Adipocyte (in vitro differentiated cells): ENCODE measurements at regions not wholly inside any gene's neighbourhood (a gene's known extent, or its start where the extent isn't known, plus 50 kb on each side); places are given as distances from the start of the nearest gene placed in this dataset.

ENCODE experiments used
- DNase-seq: peaks from one replicate; pipeline ENCODE4 v3.0.0-alpha.2; 2015; ENCODE audit warnings: low read depth
- H3K27me3 ChIP-seq: replicated peaks from 2 replicates; pipeline ENCODE4 v1.7.0; 2013; ENCODE audit warnings: mild to moderate bottlenecking, low read length, moderate library complexity; ENCODE audit not compliant: control insufficient read depth, insufficient read depth
- H3K36me3 ChIP-seq: 2 replicates; pipeline ENCODE4 v1.7.0; 2013; ENCODE audit warnings: low read length, mild to moderate bottlenecking, moderate library complexity; ENCODE audit not compliant: control insufficient read depth, insufficient read depth, severe bottlenecking
- H3K4me1 ChIP-seq: 2 replicates; pipeline ENCODE4 v1.7.0; 2013; ENCODE audit warnings: mild to moderate bottlenecking, low read length, moderate library complexity; ENCODE audit not compliant: control insufficient read depth, insufficient read depth
- H3K4me3 ChIP-seq: 2 replicates; pipeline ENCODE4 v1.7.0; 2013; ENCODE audit warnings: mild to moderate bottlenecking, low read length, moderate library complexity
- H3K9ac ChIP-seq: 2 replicates; pipeline ENCODE4 v1.7.0; 2013; ENCODE audit warnings: mild to moderate bottlenecking, low read length, moderate library complexity
- H3K9me3 ChIP-seq: 2 replicates; pipeline ENCODE4 v1.7.0; 2013; ENCODE audit warnings: mild to moderate bottlenecking, low read length, moderate library complexity; ENCODE audit not compliant: control insufficient read depth

- H3K27me3 ChIP-seq = peaks cover 56% of the 10 kb centered on the region
- H3K9ac ChIP-seq = no peak overlapping the region
- no peaks in the 10 kb centered on the region for H3K4me1 ChIP-seq
- H3K9me3 ChIP-seq = no peaks in the 10 kb centered on the region
- H3K36me3 ChIP-seq = no peaks in the 10 kb centered on the region
- no peak overlapping the region for H3K4me3 ChIP-seq
- no peak for DNase-seq
These were observed 269.4 kb upstream of the MVB12B start for GRCh38 chr9:126057121-126057825.

DNA sequence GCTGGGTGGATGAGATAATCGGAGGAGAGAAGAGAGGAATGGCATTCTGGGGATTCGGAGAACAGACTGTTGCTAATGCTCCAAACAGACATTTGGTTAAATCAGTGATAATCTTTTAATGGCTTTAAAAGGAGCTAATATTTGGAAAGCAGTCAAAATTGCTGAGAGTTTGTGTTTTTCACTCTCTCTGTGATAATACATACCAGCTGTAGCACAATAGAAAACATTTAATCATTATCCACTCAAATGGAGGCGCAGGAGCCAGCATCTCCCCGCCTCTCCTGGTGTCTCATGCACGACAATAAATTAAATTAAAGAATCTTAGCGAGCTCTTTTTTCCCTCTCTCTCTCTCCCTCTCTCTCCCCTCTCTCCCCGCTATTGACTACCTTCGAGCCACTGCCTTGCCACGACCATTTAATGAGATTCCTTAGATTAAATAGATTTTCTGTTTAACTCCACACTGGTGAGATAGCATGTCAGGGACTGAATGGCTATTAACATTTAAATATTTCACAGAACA, 268.6 kb upstream of the MVB12B start:
- Histone ChIP-seq H3K9me3 (peaks cover 4% of the 10 kb centered on the region), H3K9ac (no peak overlapping the region), H3K27me3 (peaks cover 49% of the 10 kb centered on the region), H3K4me3 (no peak overlapping the region), H3K4me1 (no peaks in the 10 kb centered on the region), H3K36me3 (no peaks in the 10 kb centered on the region)
- no peak for DNase-seq

- H3K9ac ChIP-seq = no peak overlapping the region
- H3K36me3 ChIP-seq = no peaks in the 10 kb centered on the region
- no peak overlapping the region for H3K4me3 ChIP-seq
- DNase-seq = no peak
- H3K27me3 ChIP-seq = peaks cover 43% of the 10 kb centered on the region
- no peaks in the 10 kb centered on the region for H3K4me1 ChIP-seq
- H3K9me3 ChIP-seq = peaks cover 6% of the 10 kb centered on the region
These were observed 268.0 kb upstream of the MVB12B start for GRCh38 chr9:126058591-126058990.

DNA sequence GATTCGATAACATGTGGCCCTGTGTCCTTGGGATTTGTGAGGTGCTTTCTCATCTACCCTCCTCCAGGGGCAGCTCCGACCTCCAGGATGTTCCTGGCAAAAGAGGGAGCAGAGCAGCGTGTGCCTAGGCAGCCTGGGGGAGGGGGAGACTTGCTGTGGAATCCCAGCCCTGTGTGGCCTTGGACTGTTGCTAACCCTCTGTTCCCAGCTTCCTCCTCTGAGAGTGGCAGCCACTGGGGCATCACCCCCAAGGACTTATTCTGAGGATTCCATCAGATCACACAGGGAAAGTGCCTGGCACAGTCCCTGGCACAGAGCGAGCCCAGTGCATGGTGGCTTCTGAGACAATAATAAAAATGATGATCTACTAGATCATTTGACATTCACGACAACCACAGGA, 265.1 kb upstream of the MVB12B start:
- Histone ChIP-seq H3K36me3 (no peaks in the 10 kb centered on the region), H3K9ac (no peak overlapping the region), H3K27me3 (peaks cover 32% of the 10 kb centered on the region), H3K4me1 (no peaks in the 10 kb centered on the region), H3K9me3 (peaks cover 6% of the 10 kb centered on the region), H3K4me3 (no peak overlapping the region)
- no peak for DNase-seq

DNA sequence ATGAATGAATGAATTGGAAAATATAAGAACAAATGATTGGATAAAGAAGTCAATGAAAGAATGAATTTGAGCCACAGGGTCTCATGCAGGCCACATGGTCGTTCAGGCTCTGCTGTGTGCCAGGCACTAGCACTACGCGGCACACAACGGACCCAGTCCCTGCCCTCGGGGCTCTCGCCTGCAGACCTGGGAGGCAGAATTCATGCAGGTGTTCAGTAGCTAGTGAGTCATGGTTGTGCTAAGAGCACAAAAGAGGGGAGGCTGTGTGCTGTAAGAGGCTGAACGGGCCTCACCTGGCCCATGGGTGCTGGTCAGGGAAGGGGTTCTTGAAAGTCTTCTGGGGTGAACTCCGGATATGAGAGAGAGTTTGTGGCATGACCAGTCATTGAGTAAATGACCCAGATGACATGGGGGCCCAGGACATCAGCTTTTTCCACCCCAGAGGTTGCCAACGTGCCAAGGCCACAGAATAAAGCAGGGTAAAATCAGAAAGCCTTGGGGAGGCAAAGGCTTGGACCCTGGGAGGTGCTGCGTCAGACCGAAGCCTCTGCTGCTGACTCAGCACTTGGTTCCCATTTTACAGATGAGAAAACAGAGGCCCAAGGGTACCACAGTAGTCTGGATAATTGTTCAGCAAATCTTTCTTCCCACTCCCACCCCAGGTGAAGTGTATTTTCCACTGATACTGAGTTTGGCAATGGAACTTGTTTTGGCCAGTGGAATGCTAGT, 264.3 kb upstream of the MVB12B start:
- Histone ChIP-seq H3K27me3 (peaks cover 38% of the 10 kb centered on the region), H3K9me3 (peaks cover 6% of the 10 kb centered on the region), H3K4me1 (no peaks in the 10 kb centered on the region), H3K9ac (no peak overlapping the region), H3K4me3 (no peak overlapping the region), H3K36me3 (no peaks in the 10 kb centered on the region)
- DNase-seq = no peak

DNA sequence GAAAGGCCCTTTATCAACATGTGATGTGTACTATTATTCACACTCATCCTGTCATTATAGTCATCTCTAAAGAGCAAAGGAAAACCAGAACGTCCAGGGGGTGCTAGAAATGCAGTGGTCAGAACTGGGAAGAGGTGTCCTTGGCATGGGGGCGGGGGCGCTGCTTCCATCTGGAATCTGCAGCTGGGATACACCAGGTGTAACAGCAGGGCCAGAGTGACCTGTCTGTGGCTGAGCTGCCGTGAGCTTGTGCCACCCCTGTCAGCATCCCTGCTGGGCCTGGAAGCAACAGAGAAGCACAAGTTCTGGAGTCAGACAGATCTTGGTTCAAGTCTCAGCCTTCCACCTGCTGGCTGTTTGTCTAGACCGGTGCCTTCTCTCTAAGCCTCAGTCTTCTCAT, 263.3 kb upstream of the MVB12B start:
- H3K4me1 ChIP-seq = no peaks in the 10 kb centered on the region
- H3K27me3 ChIP-seq = peaks cover 42% of the 10 kb centered on the region
- no peaks in the 10 kb centered on the region for H3K36me3 ChIP-seq
- peaks cover 6% of the 10 kb centered on the region for H3K9me3 ChIP-seq
- no peak overlapping the region for H3K9ac ChIP-seq
- H3K4me3 ChIP-seq = no peak overlapping the region
- no peak for DNase-seq

- H3K9me3 ChIP-seq = peaks cover 6% of the 10 kb centered on the region
- no peak for DNase-seq
- no peaks in the 10 kb centered on the region for H3K36me3 ChIP-seq
- H3K4me1 ChIP-seq = no peaks in the 10 kb centered on the region
- H3K27me3 ChIP-seq = peaks cover 42% of the 10 kb centered on the region
- H3K4me3 ChIP-seq = no peak overlapping the region
- no peak overlapping the region for H3K9ac ChIP-seq
These were observed 260.5 kb upstream of the MVB12B start for GRCh38 chr9:126066131-126066530.

DNA sequence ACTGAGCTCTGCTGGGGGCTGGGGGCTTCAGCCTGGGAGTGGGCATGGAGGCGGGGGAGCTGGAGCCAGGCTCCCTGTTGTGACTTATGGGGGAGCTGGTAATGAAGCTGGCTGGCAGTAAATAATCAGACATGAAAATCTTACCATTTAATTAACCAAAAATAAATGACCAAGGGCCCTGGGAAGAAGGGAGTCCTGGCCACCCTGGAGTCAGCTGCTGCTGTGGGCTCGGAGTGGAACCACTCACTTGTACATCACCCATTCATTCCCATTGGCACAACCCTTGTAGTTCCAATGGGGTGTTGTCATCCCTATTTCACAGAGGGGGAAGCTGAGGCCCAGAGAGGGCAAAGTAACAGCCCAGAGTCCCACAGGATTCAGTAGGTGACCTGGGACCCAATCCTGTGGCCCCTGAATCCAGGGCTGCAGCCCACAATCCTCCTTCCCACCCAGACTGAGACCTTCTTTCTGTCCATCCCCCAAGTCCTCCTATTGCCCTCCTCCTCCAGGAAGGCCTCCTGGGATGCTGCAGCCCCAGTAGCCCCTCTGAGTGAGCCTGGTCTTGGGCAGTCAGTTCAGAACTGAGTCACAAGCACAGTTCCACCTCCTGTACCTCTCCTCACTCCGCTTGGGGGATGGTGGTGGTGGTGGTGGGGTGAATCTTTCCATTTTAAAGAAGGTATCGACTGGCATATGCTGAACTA, 259.4 kb upstream of the MVB12B start:
- peaks cover 41% of the 10 kb centered on the region for H3K27me3 ChIP-seq
- no peaks in the 10 kb centered on the region for H3K4me1 ChIP-seq
- no peak overlapping the region for H3K9ac ChIP-seq
- no peaks in the 10 kb centered on the region for H3K36me3 ChIP-seq
- DNase-seq = no peak
- H3K9me3 ChIP-seq = peaks cover 6% of the 10 kb centered on the region
- no peak overlapping the region for H3K4me3 ChIP-seq

DNA sequence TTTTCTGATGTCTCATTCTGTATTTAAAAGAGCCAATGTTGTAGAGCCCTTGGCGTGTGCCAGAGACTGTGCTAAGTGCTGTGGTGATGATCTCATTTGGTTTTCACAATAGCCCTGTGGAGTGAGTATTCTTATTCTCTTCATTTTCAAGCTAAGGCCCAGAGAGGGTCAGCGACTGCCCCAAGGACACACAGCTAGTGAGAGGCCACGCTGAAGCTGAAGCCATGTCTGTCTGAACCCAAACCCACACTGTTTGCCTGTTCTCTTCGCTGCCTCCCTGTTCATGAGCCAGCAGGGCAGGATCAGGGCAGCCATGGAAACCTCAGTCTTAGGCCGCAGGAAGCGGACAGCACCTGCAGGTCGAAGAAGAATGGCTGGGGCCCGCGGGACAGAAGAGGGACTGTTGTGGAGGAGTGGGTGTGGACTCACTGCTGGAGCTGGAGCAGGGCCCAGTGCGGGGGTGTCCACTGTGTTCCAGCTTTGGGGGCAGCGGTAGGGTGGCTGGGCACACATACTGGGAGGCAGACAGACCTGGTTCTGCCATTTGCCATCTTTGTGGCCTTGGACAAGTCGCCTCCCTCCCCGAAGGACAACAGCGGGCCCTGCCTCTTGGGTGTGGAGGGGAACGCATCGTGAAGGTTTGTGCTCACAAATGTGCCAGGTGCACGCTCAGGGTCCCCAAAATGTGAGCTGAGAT, 257.9 kb upstream of the MVB12B start:
- H3K9ac ChIP-seq = no peak overlapping the region
- H3K27me3 ChIP-seq = peaks cover 49% of the 10 kb centered on the region
- DNase-seq = no peak

DNA sequence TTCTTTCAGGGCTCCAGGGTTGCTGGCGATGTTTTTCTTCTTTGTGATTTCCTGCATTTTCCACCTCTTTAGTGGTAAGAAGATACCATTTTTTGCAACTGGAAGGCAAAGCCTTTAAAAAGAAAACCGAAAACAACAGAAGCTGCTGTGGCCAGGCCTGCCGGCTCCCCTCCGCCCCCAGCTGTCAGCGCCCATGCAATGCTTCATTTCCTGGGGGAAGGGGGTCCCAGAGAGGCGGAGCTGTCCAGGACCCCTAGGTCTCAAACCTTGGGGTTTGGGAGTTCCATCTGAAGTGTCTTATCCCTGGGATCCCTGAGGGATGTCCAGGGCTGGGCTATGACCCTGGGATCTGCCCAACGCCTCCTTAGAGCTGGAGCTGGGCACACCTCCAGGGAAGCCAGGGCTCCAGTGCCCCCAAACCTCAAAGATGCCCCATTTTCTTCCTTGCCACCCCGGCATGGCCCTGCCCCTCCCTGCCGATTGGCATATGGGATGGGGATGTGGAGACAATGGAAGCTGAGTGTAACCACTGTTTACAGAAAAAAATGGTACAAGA, 257.2 kb upstream of the MVB12B start:
- H3K9ac ChIP-seq = no peak overlapping the region
- peaks cover 8% of the 10 kb centered on the region for H3K9me3 ChIP-seq
- H3K36me3 ChIP-seq = no peaks in the 10 kb centered on the region
- no peak for DNase-seq
- no peak overlapping the region for H3K4me3 ChIP-seq
- no peaks in the 10 kb centered on the region for H3K4me1 ChIP-seq
- H3K27me3 ChIP-seq = peaks cover 50% of the 10 kb centered on the region

More for the DNA sequence above, 257.9 kb upstream of the MVB12B start:
- Histone ChIP-seq H3K4me1 (no peaks in the 10 kb centered on the region), H3K4me3 (no peak overlapping the region), H3K36me3 (no peaks in the 10 kb centered on the region), H3K9me3 (peaks cover 8% of the 10 kb centered on the region)
